ENCODE measurements at regions not wholly inside any gene's neighbourhood (a gene's known extent, or its start where the extent isn't known, plus 50 kb on each side); places are given as distances from the start of the nearest gene placed in this dataset.

DNA sequence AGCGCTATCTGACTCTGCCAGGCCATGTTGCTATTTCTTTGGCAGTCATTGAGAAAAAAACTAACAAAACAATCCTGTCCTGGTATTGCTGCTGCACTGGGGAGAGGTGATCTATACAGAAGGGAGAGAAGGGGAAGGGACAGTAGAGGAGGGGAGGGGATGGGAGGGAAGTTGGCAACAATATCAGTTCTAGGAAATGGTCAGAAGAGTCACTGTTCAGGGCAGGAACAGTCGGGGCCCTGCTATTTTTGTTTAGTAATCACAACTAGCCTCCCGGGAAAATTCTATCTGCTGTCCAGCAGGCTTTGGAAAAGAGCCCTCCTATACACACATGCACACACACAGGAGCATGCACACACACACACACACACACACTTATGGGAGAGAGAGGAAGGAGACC is 142.3 kb upstream of the CARMIL1 start:
- no peak for TF ChIP-seq EZH2 (IDR thresholded peaks at IDR 0.05; ENCODE audit: borderline replicate concordance, low read depth, low read length, severe bottlenecking)
- TF ChIP-seq, protein P1, sequence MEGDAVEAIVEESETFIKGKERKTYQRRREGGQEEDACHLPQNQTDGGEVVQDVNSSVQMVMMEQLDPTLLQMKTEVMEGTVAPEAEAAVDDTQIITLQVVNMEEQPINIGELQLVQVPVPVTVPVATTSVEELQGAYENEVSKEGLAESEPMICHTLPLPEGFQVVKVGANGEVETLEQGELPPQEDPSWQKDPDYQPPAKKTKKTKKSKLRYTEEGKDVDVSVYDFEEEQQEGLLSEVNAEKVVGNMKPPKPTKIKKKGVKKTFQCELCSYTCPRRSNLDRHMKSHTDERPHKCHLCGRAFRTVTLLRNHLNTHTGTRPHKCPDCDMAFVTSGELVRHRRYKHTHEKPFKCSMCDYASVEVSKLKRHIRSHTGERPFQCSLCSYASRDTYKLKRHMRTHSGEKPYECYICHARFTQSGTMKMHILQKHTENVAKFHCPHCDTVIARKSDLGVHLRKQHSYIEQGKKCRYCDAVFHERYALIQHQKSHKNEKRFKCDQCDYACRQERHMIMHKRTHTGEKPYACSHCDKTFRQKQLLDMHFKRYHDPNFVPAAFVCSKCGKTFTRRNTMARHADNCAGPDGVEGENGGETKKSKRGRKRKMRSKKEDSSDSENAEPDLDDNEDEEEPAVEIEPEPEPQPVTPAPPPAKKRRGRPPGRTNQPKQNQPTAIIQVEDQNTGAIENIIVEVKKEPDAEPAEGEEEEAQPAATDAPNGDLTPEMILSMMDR (IDR thresholded peaks at IDR 0.05; ENCODE audit: borderline replicate concordance, extremely low read depth, low read length, poor library complexity, severe bottlenecking), result no peak

All from DND-41 (cell line).